ENCODE measurements at regions not wholly inside any gene's neighbourhood (a gene's known extent, or its start where the extent isn't known, plus 50 kb on each side); places are given as distances from the start of the nearest gene placed in this dataset.

DNA sequence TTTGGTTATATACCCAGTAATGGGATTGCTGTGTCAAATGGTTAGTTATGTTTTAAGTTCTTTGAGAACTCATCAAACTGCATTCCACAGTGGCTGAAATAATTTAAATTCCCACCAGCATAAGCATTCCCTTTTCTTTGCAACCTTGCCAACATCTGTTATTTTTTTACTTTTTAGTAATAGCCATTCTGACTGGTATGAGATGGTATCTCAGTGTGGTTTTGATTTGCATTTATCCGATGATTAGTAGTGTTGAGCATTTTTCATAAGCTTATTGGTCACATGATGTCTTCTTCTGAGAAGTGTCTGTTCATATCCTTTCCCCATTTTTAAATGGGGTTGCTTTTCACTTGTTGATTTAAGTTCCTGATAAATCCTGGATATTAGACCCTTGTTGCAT lies 435.7 kb upstream of the RIOK2 start:
- TF ChIP-seq, protein P1, sequence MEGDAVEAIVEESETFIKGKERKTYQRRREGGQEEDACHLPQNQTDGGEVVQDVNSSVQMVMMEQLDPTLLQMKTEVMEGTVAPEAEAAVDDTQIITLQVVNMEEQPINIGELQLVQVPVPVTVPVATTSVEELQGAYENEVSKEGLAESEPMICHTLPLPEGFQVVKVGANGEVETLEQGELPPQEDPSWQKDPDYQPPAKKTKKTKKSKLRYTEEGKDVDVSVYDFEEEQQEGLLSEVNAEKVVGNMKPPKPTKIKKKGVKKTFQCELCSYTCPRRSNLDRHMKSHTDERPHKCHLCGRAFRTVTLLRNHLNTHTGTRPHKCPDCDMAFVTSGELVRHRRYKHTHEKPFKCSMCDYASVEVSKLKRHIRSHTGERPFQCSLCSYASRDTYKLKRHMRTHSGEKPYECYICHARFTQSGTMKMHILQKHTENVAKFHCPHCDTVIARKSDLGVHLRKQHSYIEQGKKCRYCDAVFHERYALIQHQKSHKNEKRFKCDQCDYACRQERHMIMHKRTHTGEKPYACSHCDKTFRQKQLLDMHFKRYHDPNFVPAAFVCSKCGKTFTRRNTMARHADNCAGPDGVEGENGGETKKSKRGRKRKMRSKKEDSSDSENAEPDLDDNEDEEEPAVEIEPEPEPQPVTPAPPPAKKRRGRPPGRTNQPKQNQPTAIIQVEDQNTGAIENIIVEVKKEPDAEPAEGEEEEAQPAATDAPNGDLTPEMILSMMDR (IDR thresholded peaks at IDR 0.05) = no peak
- no peaks in the 10 kb centered on the region for H3K9me3 ChIP-seq
- no peaks in the 10 kb centered on the region for H3K36me3 ChIP-seq (ENCODE audit: low read depth)
- intact Hi-C loops (cut with DNase I, micrococcal nuclease) = no loop called here
- no peaks in the 10 kb centered on the region for H3K4me1 ChIP-seq (ENCODE audit: low read depth)
- ATAC-seq = no peak
- no peak for DNase-seq
- H3K4me3 ChIP-seq = no peak overlapping the region

DNA sequence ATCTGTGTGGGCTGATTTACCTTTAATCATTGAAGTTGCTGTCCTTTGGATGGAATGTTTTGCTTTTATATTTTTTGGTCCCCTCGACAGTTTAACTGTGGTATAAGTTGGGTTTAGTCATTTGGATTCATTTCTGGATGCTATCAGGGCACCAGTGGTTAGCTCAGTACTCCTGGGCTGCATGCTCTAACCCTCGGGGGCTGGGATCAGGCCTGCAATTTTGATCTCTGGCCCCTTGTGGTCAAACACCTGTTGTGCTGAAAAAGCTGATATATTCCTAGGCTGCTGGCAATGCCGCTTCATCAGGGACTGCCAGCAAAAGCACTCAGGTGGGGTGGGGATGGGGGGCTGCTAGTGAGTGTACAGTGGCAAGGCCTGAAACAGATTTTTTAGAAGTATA lies 440.4 kb upstream of the RIOK2 start:
- intact Hi-C loops (cut with DNase I, micrococcal nuclease) = no loop called here
- DNase-seq = no peak
- Histone ChIP-seq H3K9me3 (no peaks in the 10 kb centered on the region), H3K4me1 (ENCODE audit: low read depth) (no peaks in the 10 kb centered on the region), H3K36me3 (ENCODE audit: low read depth) (no peaks in the 10 kb centered on the region), H3K4me3 (no peak overlapping the region)
- TF ChIP-seq, protein P1 (IDR thresholded peaks at IDR 0.05) = no peak
- no peak for ATAC-seq

DNA sequence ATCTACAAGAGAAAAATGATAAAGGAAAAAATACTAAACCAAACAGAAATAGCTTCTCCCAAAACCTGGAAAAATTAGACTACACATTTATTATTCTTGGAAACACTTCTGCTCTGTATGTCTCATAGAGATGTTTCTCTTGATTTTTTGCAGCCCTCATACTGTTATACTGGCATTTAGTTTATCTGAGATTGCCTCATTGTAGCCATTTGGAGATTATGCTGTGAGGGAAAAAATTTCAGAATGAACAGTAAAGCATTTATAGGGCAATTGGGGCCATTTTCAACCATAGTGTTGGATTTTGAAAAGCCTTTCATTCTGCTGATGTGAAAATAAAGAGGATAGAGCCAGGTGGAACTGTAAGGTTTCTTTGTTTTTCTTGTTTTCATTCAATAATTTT lies 441.8 kb upstream of the RIOK2 start:
- intact Hi-C loops (cut with DNase I, micrococcal nuclease) = no loop called here
- Histone ChIP-seq H3K4me1 (ENCODE audit: low read depth) (no peaks in the 10 kb centered on the region), H3K9me3 (no peaks in the 10 kb centered on the region), H3K36me3 (ENCODE audit: low read depth) (no peaks in the 10 kb centered on the region), H3K4me3 (no peak overlapping the region)
- no peak for ATAC-seq
- DNase-seq = no peak
- TF ChIP-seq, protein P1 (IDR thresholded peaks at IDR 0.05) = no peak

DNA sequence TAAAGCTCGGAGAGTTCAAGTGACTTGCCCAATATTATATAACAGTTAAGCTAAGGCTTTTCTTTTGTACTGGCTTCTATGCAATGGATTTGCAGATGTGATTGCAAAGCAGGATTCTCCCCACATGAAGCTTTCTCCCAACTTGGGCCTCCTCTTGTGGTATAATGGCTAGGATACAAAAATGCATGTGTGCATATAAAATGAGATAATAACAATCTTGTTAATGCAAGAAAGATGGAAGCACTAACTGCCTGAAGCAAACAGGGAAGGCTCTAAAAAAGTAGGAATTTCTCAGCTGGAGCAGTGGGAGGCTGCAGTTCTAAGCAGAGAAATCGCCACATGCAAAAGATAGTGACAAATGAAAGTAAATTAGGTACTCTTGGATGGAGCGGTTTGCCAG lies 444.2 kb upstream of the RIOK2 start:
- no peaks in the 10 kb centered on the region for H3K9me3 ChIP-seq
- intact Hi-C loops (cut with DNase I, micrococcal nuclease) = no loop called here

DNA sequence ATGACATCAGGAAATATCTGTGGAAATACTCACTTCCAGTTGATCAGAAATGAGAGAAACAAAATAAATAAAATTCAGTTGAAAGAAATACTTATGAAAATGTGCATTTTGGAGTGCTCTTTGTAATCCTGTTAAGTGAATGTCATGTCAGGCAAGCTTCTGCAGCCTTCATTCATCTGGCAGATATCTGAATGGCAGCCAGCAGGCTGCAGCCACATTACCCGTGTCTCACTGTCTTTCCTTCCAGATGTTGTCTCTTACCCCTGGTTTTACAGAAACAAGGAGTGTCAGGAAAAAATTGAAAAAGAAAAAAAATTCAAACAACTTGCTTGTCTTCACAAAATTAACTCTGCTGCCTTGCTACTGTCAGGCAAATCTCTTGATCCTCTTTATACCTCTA lies 445.0 kb upstream of the RIOK2 start:
- Histone ChIP-seq H3K36me3 (ENCODE audit: low read depth) (no peaks in the 10 kb centered on the region), H3K9me3 (no peaks in the 10 kb centered on the region), H3K4me3 (no peak overlapping the region), H3K4me1 (ENCODE audit: low read depth) (no peaks in the 10 kb centered on the region)
- DNase-seq (no peak), ATAC-seq (no peak)
- intact Hi-C loops (cut with DNase I, micrococcal nuclease) = no loop called here
- TF ChIP-seq, protein P1 (IDR thresholded peaks at IDR 0.05) = no peak

More for the DNA sequence above, 444.2 kb upstream of the RIOK2 start:
- DNase-seq (no peak), ATAC-seq (no peak)
- no peaks in the 10 kb centered on the region for H3K4me1 ChIP-seq (ENCODE audit: low read depth)
- no peaks in the 10 kb centered on the region for H3K36me3 ChIP-seq (ENCODE audit: low read depth)
- TF ChIP-seq, protein P1 (IDR thresholded peaks at IDR 0.05) = no peak
- H3K4me3 ChIP-seq = no peak overlapping the region

DNA sequence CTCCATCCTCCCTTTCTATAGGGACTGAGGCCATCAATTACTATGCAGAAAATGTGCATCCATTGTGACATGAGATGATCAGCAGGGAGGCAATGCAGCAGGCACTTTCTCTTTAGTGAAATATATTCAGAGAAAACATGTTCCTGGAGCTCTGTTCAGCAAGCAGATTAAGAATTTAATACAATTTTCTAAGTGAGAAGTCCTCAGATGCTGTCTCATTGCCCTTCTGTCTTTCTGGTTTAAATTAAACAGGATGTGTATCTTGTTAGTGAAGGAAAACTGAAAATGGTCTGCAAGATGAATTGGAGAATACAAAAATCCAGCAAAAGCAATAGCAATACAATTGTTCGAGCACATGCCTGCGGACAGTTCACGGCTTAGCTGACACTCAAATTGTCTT lies 445.8 kb upstream of the RIOK2 start:
- H3K4me1 ChIP-seq (ENCODE audit: low read depth) = no peaks in the 10 kb centered on the region
- DNase-seq = no peak
- H3K4me3 ChIP-seq = no peak overlapping the region
- ATAC-seq = no peak
- no peaks in the 10 kb centered on the region for H3K9me3 ChIP-seq
- TF ChIP-seq, protein P1 (IDR thresholded peaks at IDR 0.05) = no peak
- intact Hi-C loops (cut with DNase I, micrococcal nuclease) = no loop called here
- no peaks in the 10 kb centered on the region for H3K36me3 ChIP-seq (ENCODE audit: low read depth)
